SK-N-SH treated with all-trans-retinoic acid at 6 μM for 48 hours (cell line): ENCODE measurements at regions not wholly inside any gene's neighbourhood (a gene's known extent, or its start where the extent isn't known, plus 50 kb on each side); places are given as distances from the start of the nearest gene placed in this dataset.

Source experiments
- ATAC-seq: fragments of 200-7000 bp; cut with Tn5 transposase; 3 replicates; pipeline ENCODE4 v1.9.1; 2020; ENCODE audit warnings: mild to moderate bottlenecking, moderate library complexity
- ARNTL ChIP-seq: fragments of 450-650 bp; formaldehyde crosslinking; IDR thresholded peaks from 2 replicates; pipeline ENCODE4 v1.5.0; 2020; ENCODE audit warnings: low read depth, mild to moderate bottlenecking, moderate library complexity, borderline replicate concordance
- BACH2 ChIP-seq: fragments of 250-450 bp; sonication (Bioruptor Pico); IDR thresholded peaks from 2 replicates; pipeline ENCODE4 v1.9.0; 2021; ENCODE audit warnings: mild to moderate bottlenecking, borderline replicate concordance
- ESRRG ChIP-seq: fragments of 250-450 bp; sonication (Bioruptor Pico); IDR thresholded peaks from 2 replicates; pipeline ENCODE4 v1.6.1; 2021; ENCODE audit warnings: mild to moderate bottlenecking
- GLIS3 ChIP-seq: fragments of 250-450 bp; sonication (Bioruptor Pico); IDR thresholded peaks from 2 replicates; pipeline ENCODE4 v1.5.0; 2020; ENCODE audit warnings: mild to moderate bottlenecking, moderate library complexity
- ISL1 ChIP-seq: fragments of 250-450 bp; sonication (Bioruptor Pico); IDR thresholded peaks from 2 replicates; pipeline ENCODE4 v2.1.2; 2022; ENCODE audit warnings: mild to moderate bottlenecking, moderate library complexity
- OSR1 ChIP-seq: fragments of 250-450 bp; sonication (Bioruptor Pico); IDR thresholded peaks from 2 replicates; pipeline ENCODE4 v1.8.0; 2022; ENCODE audit warnings: moderate library complexity, mild to moderate bottlenecking, inconsistent platforms
- PATZ1 ChIP-seq: fragments of 250-450 bp; sonication (Bioruptor Pico); IDR thresholded peaks from 2 replicates; pipeline ENCODE4 v1.8.0; 2020; ENCODE audit warnings: mild to moderate bottlenecking, moderate library complexity, borderline replicate concordance
- POU6F1 ChIP-seq: fragments of 250-450 bp; sonication (Bioruptor Pico); IDR thresholded peaks from 2 replicates; pipeline ENCODE4 v1.8.0; 2021; ENCODE audit warnings: low read depth, mild to moderate bottlenecking, moderate library complexity, borderline replicate concordance
- PPARA ChIP-seq: fragments of 250-450 bp; sonication (Bioruptor Pico); IDR thresholded peaks from 2 replicates; pipeline ENCODE4 v1.5.0; 2020; ENCODE audit warnings: mild to moderate bottlenecking, borderline replicate concordance
- RARB ChIP-seq: fragments of 250-450 bp; sonication (Bioruptor Pico); IDR thresholded peaks from 2 replicates; pipeline ENCODE4 v1.8.0; 2021; ENCODE audit warnings: mild to moderate bottlenecking, moderate library complexity
- TCF4 ChIP-seq: fragments of 250-450 bp; sonication (Bioruptor Pico); IDR thresholded peaks from 2 replicates; pipeline ENCODE4 v1.8.0; 2021; ENCODE audit warnings: mild to moderate bottlenecking, moderate library complexity, borderline replicate concordance
- TOX ChIP-seq: fragments of 250-450 bp; sonication (Bioruptor Pico); IDR thresholded peaks from 2 replicates; pipeline ENCODE4 v1.8.0; 2021; ENCODE audit warnings: mild to moderate bottlenecking, moderate library complexity, borderline replicate concordance
- TSHZ2 ChIP-seq: fragments of 250-450 bp; sonication (Bioruptor Pico); IDR thresholded peaks from 2 replicates; pipeline ENCODE4 v1.5.0; 2020; ENCODE audit warnings: mild to moderate bottlenecking, moderate library complexity
- ZC3H10 ChIP-seq: fragments of 250-450 bp; sonication (Bioruptor Pico); IDR thresholded peaks from 2 replicates; pipeline ENCODE4 v1.5.1; 2021; ENCODE audit warnings: mild to moderate bottlenecking, moderate library complexity
- ZFP3 ChIP-seq: fragments of 250-450 bp; sonication (Bioruptor Pico); IDR thresholded peaks from 2 replicates; pipeline ENCODE4 v1.5.0; 2020; ENCODE audit warnings: mild to moderate bottlenecking, moderate library complexity
- ZNF565 ChIP-seq: fragments of 450-650 bp; formaldehyde crosslinking; conservative IDR thresholded peaks from 2 replicates; pipeline ENCODE4 v1.5.0; 2020; ENCODE audit warnings: low read depth, mild to moderate bottlenecking, moderate library complexity
- ZNF8 ChIP-seq: fragments of 450-650 bp; formaldehyde crosslinking; IDR thresholded peaks from 2 replicates; pipeline ENCODE4 v1.5.0; 2020; ENCODE audit warnings: mild to moderate bottlenecking, moderate library complexity

GRCh38 chr10:33638891-33639290, 304.4 kb upstream of the NRP1 start (continued):
- no peak for TF ChIP-seq TSHZ2 (CRISPR knock-in tag)
- no peak for TF ChIP-seq BACH2 (CRISPR knock-in tag)
- no peak for TF ChIP-seq ZFP3
- no peak for TF ChIP-seq ZNF8 (CRISPR knock-in tag)
- no peak for TF ChIP-seq ZC3H10
- TF ChIP-seq PPARA (CRISPR knock-in tag): no peak
- no peak for TF ChIP-seq GLIS3

GRCh38 chr10:33638374-33638773, 303.9 kb upstream of the NRP1 start:
- no peak for ATAC-seq
- TF ChIP-seq TOX (no peak), TCF4 (no peak), ARNTL (CRISPR knock-in tag) (no peak), OSR1 (CRISPR knock-in tag) (no peak), GLIS3 (no peak), ESRRG (CRISPR knock-in tag) (no peak), POU6F1 (CRISPR knock-in tag) (no peak), PPARA (CRISPR knock-in tag) (no peak), ZNF8 (CRISPR knock-in tag) (no peak), ZC3H10 (no peak)

GRCh38 chr10:33635967-33636515, 301.6 kb upstream of the NRP1 start:
- TF ChIP-seq ZNF8 (CRISPR knock-in tag) (no peak), ZNF565 (CRISPR knock-in tag) (no peak), POU6F1 (CRISPR knock-in tag) (no peak), ESRRG (CRISPR knock-in tag) (no peak), RARB (CRISPR knock-in tag) (no peak), GLIS3 (no peak), TOX (no peak), PPARA (CRISPR knock-in tag) (no peak), ISL1 (CRISPR knock-in tag) (no peak), PATZ1 (CRISPR knock-in tag) (no peak), TSHZ2 (CRISPR knock-in tag) (no peak), BACH2 (CRISPR knock-in tag) (no peak)
- ATAC-seq: no peak
